Fibroblast of lung (primary cell): ENCODE measurements at regions not wholly inside any gene's neighbourhood (a gene's known extent, or its start where the extent isn't known, plus 50 kb on each side); places are given as distances from the start of the nearest gene placed in this dataset.

Experiments
- DNase-seq, 2 donors: peaks; one replicate each; pipeline versions ENCODE4 v3.0.0 to v3.0.0-alpha.2; 2010; ENCODE audit warnings: low read depth in 2 of 2
- H2AFZ ChIP-seq: 2 replicates; pipeline ENCODE4 v1.5.1; 2012; ENCODE audit warnings: low read length, control low read depth, inconsistent platforms
- H3K27ac ChIP-seq: 2 replicates; pipeline ENCODE4 v1.5.1; 2011; ENCODE audit warnings: low read length, control low read depth; ENCODE audit not compliant: insufficient read depth
- H3K27me3 ChIP-seq: 2 replicates; pipeline ENCODE4 v1.5.1; 2011; ENCODE audit warnings: mild to moderate bottlenecking, low read length; ENCODE audit not compliant: control insufficient read depth, insufficient read depth
- H3K36me3 ChIP-seq: 2 replicates; pipeline ENCODE4 v1.5.1; 2011; ENCODE audit warnings: low read length; ENCODE audit not compliant: control insufficient read depth, insufficient read depth
- H3K4me1 ChIP-seq: 2 replicates; pipeline ENCODE4 v1.5.1; 2011; ENCODE audit warnings: low read length; ENCODE audit not compliant: control insufficient read depth, insufficient read depth; ENCODE audit errors: extremely low read depth
- H3K4me2 ChIP-seq: 2 replicates; pipeline ENCODE4 v1.5.1; 2011; ENCODE audit warnings: low read length, control low read depth; ENCODE audit not compliant: insufficient read depth; ENCODE audit errors: extremely low read depth
- H3K4me3 ChIP-seq, 4 experiments: fragments of 200-600 bp in 1 of 4; sonication (generic) in 1 of 4; replicated peaks in 1 of 4; 2 replicates each; pipeline ENCODE4 v1.5.1; 2011 to 2016; ENCODE audit warnings: low read length in 4 of 4, low read depth in 3 of 4, mild to moderate bottlenecking in 3 of 4, control low read depth in 2 of 4, inconsistent platforms in 1 of 4, mixed read lengths in 1 of 4; ENCODE audit not compliant: insufficient read depth in 1 of 4; ENCODE audit errors: control extremely low read depth in 1 of 4
- H3K79me2 ChIP-seq: 2 replicates; pipeline ENCODE4 v1.5.1; 2012; ENCODE audit warnings: mild to moderate bottlenecking, low read length, inconsistent platforms; ENCODE audit not compliant: control insufficient read depth, insufficient read depth
- H3K9ac ChIP-seq: 2 replicates; pipeline ENCODE4 v1.5.1; 2011; ENCODE audit warnings: mild to moderate bottlenecking, low read length, control low read depth; ENCODE audit not compliant: insufficient read depth
- H3K9me3 ChIP-seq: 2 replicates; pipeline ENCODE4 v1.5.1; 2012; ENCODE audit warnings: low read depth, low read length; ENCODE audit not compliant: control insufficient read depth, insufficient read depth
- H4K20me1 ChIP-seq: 2 replicates; pipeline ENCODE4 v1.5.1; 2011; ENCODE audit warnings: low read length; ENCODE audit not compliant: control insufficient read depth, insufficient read depth; ENCODE audit errors: extremely low read depth
- CTCF ChIP-seq, 2 donors: IDR thresholded peaks in 1 of 2; conservative IDR thresholded peaks in 1 of 2; 1 replicate in 1 of 2; 2 replicates in 1 of 2; pipeline ENCODE4 v1.5.1; 2011 to 2012; ENCODE audit warnings: low read length in 2 of 2, control low read depth in 1 of 2, inconsistent platforms in 1 of 2, low read depth in 1 of 2, mild to moderate bottlenecking in 1 of 2
- EZH2 ChIP-seq: IDR thresholded peaks from 2 replicates; pipeline ENCODE4 v1.5.1; 2012; ENCODE audit warnings: low read length, control low read depth, mild to moderate bottlenecking; ENCODE audit errors: missing control alignments

GRCh38 chr4:111952688-111953087 is 192.6 kb upstream of the FAM241A start:
- Histone ChIP-seq H3K36me3 (no peaks in the 10 kb centered on the region), H3K9me3 (no peaks in the 10 kb centered on the region), H4K20me1 (no peaks in the 10 kb centered on the region), H3K27me3 (no peaks in the 10 kb centered on the region), H3K27ac (no peak overlapping the region), H3K4me3 (no peak overlapping the region), H3K9ac (no peak overlapping the region), H2AFZ (no peak overlapping the region), H3K79me2 (no peaks in the 10 kb centered on the region), H3K4me1 (no peaks in the 10 kb centered on the region), H3K4me2 (no peak overlapping the region)
- DNase-seq, result peak in 1 of 2 donors; percentile 67
- TF ChIP-seq EZH2, result no peak

GRCh38 chr4:111954550-111954949 is 190.7 kb upstream of the FAM241A start:
- Histone ChIP-seq H3K27me3 (no peaks in the 10 kb centered on the region), H3K4me1 (no peaks in the 10 kb centered on the region), H3K79me2 (no peaks in the 10 kb centered on the region), H3K9me3 (no peaks in the 10 kb centered on the region), H4K20me1 (no peaks in the 10 kb centered on the region), H3K4me3 (no peak overlapping the region), H3K36me3 (no peaks in the 10 kb centered on the region), H2AFZ (no peak overlapping the region), H3K4me2 (no peak overlapping the region), H3K27ac (no peak overlapping the region), H3K9ac (no peak overlapping the region)
- TF ChIP-seq CTCF (conservative IDR thresholded peaks at IDR 0.05 in 1 of 2, IDR thresholded peaks at IDR 0.05 in 1 of 2; ENCODE audit: low read depth in 1 of 2, low read length in 2 of 2), result no peak
- no peak for TF ChIP-seq EZH2
- no peak for DNase-seq

DNA sequence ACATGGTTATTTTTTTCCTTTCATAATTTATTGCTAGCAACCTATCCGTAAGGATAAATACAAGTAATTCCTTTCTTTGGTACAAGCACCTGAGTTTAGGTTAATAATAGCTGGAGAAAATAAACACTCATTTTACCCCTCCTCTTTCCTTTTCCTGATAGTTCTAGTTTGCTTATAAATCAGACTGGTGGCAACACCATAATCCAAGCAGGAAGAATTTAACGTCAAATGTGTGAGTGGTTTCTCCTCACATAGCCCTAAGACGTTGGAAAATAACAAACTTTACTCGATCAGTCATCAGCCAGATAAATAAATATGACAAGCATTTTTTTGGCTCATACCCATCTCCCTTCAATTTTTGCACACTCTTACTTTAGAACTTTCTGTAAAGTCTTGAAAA is 190.3 kb upstream of the FAM241A start:
- no peak for DNase-seq
- H3K27me3 ChIP-seq, result no peaks in the 10 kb centered on the region
- H3K4me3 ChIP-seq, result no peak overlapping the region
- H3K9me3 ChIP-seq, result no peaks in the 10 kb centered on the region
- no peaks in the 10 kb centered on the region for H4K20me1 ChIP-seq
- TF ChIP-seq CTCF (conservative IDR thresholded peaks at IDR 0.05 in 1 of 2, IDR thresholded peaks at IDR 0.05 in 1 of 2; ENCODE audit: low read depth in 1 of 2, low read length in 2 of 2) (no peak), EZH2 (no peak)
- no peak overlapping the region for H3K27ac ChIP-seq
- H3K9ac ChIP-seq, result no peak overlapping the region
- H3K4me2 ChIP-seq, result no peak overlapping the region
- H2AFZ ChIP-seq, result no peak overlapping the region
- H3K4me1 ChIP-seq, result no peaks in the 10 kb centered on the region
- H3K36me3 ChIP-seq, result no peaks in the 10 kb centered on the region
- no peaks in the 10 kb centered on the region for H3K79me2 ChIP-seq

DNA sequence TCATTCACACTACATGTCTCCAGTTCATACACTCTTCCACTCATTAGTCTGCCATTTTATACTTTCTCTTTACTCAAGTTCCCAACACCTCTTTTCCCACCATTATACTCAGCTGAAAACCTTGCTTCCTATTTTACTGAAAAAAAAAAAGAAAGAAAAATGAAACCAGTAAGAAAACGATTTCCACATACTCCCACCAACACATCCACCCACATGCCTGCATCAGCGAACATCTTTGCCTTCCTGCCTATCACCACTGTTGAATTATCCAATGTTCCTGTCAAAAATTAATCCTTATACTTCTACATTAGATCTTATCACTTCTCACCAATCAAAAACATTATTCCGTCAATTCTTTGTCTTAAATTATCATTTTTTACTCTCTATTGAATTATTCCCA is 188.1 kb upstream of the FAM241A start:
- no peak overlapping the region for H3K4me2 ChIP-seq
- no peak overlapping the region for H2AFZ ChIP-seq
- no peaks in the 10 kb centered on the region for H3K36me3 ChIP-seq
- H3K79me2 ChIP-seq, result no peaks in the 10 kb centered on the region
- TF ChIP-seq EZH2 (no peak), CTCF (conservative IDR thresholded peaks at IDR 0.05 in 1 of 2, IDR thresholded peaks at IDR 0.05 in 1 of 2; ENCODE audit: low read depth in 1 of 2, low read length in 2 of 2) (no peak)
- no peak for DNase-seq
- no peak overlapping the region for H3K9ac ChIP-seq
- no peaks in the 10 kb centered on the region for H3K9me3 ChIP-seq
- H3K27ac ChIP-seq, result no peak overlapping the region
- H4K20me1 ChIP-seq, result no peaks in the 10 kb centered on the region
- H3K4me3 ChIP-seq, result no peak overlapping the region
- H3K4me1 ChIP-seq, result no peaks in the 10 kb centered on the region
- H3K27me3 ChIP-seq, result no peaks in the 10 kb centered on the region
